Hematopoietic multipotent progenitor cell treated with erythropoietin and hydrocortisone succinate and interleukin-3 and kit ligand, for 8 days (in vitro differentiated cells): ENCODE measurements at regions not wholly inside any gene's neighbourhood (a gene's known extent, or its start where the extent isn't known, plus 50 kb on each side); places are given as distances from the start of the nearest gene placed in this dataset.

Experiments
- DNase-seq: peaks from one replicate; pipeline ENCODE4 v3.0.0-alpha.2; 2015

DNA sequence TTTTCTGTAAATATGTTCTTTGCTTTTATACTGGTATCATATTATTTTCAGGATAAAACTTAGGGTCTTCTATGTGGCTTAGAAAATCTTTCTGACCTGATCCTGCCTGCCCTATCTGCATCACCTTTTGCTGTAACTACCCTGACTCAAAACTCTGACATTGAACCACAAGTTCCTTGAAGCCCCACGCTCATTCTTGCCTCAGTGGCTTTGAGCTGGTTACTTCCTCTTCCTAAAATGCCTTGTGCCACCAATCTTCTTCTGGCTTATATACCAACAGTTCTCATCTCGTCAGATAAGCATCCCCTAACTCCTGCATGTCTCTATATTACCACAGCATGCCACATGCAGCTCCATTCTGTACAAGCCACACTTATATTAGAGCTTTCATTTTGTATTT, 84.5 kb upstream of the LRRC7 start:
- DNase-seq, result no peak

DNA sequence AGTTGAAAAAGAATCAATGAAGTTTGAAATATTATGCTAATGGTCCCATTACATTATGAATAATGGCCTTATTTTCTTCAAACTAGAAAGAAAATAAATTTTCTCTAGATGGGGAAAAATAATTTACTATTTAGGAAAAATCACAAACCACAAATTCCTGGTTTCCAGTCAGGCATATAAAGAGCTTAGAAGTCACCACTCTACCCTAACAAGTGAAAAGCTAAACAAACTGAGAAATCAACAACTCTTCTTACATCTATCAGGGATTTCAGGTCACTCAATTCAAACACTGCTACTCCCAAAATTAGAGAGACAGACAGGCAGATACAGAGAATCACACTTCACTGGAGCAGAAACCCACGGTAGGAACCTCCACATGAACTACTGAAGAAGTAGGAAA, 82.1 kb upstream of the LRRC7 start:
- DNase-seq, result no peak

- no peak for DNase-seq
These were observed 76.3 kb upstream of the LRRC7 start for GRCh38 chr1:69491416-69491815.

DNA sequence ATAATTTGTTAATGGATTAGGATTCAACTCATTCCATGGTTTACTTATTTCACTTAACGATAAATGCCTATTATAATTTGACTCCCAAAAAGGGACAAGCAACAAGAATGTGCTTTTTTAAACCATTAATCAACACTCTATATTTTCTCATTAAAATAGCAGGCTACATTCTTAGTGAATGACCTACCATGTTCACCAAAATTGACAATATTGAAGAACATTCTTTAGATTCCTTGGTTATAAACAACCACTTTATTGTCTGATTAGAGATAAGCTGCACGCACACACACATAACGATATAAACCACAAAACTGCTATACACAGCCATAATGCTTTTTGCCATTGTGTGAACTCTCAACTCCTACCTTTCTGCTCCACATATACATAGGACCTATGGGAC, 75.4 kb upstream of the LRRC7 start:
- no peak for DNase-seq

- no peak for DNase-seq
These were observed 73.5 kb upstream of the LRRC7 start for GRCh38 chr1:69494221-69494620.

- DNase-seq, result peak; percentile 76
These were observed 70.1 kb upstream of the LRRC7 start for GRCh38 chr1:69497441-69498221.

DNA sequence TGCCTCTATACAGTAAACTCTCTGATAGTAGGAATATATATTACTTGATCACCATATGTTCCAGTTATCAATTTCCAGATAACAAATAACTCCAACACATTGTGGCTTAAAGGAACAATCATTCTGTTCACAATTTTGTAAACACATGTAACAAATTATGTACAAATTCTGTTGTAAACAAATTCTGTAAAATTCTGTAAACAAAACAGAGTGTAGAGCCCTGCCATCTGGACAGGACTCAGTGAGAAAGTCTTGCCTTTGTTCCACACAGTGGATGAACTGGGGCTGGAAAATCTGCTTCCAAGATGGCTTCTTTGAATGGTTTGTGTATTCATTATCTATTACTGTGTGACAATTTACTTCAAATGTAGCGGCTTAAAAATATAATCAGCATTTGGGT, 69.0 kb upstream of the LRRC7 start:
- DNase-seq, result no peak

GRCh38 chr1:69499203-69499803, 68.4 kb upstream of the LRRC7 start:
- DNase-seq, result peak; percentile 27

DNA sequence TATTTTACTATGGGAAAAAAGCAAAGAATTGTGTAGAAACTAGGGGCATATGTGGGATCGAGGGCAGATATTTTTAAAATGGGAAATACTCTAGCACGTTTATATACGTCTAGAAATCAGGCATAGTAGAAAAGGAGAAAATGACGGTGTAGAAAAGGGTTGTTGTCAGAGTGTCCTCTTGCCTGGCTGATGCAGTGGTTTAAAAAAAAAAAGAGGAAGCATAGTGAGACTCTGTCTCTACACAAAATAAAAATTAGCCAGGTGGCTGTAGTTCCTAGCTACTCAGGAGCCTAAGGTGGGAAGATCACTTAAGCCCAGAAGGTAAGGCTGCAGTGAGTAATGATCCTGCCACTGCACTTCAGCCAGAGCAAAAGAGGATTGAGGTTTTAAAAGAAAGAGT, 64.7 kb upstream of the LRRC7 start:
- peak; percentile 15 for DNase-seq

DNA sequence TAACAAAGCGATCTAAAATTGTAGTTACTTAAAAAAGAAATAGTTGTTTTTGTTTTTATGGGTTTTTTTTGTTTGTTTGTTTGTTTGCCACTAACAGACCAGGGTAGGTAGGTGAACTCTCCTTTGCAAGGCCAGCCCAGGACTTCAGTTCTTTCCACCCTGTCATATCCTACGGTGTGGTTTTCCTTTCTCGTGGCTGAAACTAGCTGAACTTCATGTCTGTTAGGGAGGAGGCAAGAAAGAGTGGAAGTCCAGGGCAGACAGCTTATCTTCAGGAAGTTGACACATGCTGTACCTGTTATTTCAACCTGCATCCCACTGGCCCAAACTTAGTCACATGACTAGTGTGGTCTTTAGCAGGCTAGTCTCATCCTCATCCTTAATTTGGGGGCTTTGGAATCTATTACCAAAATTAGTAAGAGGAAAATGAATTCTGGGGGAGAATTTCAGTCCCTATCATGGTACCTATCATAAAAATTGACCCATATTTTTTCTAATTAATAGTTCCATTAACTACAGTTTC, 62.9 kb upstream of the LRRC7 start:
- peak; percentile 12 for DNase-seq

- no peak for DNase-seq
These were observed 61.4 kb upstream of the LRRC7 start for GRCh38 chr1:69506311-69506710.

DNA sequence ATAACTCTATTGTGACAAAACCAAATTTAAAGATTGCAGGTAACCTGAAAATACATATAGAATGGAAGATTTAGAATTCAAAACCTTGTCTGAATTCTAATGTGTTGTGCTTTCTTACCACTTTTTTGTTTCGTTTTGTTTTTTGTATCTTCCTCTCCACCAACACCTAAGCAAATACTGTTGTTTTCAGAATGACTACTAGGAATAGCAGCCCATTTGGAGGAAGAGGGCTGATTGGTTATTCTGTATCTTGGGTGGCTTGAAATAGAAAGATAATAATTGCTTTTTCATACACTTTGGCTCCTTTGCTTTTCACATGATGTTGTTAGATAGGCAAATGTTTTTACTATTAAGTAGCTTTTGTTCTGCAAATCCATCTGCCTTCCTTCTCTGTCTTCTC, 61.0 kb upstream of the LRRC7 start:
- DNase-seq, result no peak

- DNase-seq, result no peak
These were observed 57.7 kb upstream of the LRRC7 start for GRCh38 chr1:69510026-69510425.

DNA sequence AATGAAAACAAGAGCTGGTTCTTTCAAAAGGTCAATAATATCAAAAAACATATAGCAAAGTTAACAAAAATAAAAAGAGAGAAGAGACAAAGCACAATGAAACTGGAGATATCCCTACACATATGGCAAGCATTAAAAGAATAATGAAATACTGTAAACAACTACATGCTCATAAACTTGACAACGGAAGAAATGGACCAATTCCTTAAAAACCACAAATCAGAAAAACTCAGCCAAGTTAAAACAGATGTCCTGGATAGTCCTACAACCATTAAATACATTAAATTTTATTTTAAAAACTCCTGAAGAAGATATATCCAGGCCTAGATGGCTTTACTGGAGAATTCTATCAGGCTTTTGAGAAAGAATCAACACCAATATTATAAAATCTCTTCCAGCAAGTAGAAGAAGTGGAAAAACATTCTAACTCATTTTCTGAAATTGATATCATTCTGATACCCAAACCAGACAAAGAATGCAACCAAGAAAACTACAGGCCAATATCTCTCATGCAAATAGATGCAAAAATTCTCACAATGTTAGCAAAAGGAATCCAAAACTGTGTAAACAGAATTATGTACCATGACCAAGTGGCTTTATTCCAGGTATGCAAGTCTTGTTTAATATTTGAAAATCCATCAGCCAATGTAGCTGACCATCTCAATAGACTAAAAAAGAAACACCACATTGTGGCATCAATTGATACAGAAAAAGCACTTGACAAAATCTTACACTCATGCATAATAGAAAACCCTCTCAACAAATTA, 56.1 kb upstream of the LRRC7 start:
- no peak for DNase-seq

GRCh38 chr1:69513601-69514000, 54.1 kb upstream of the LRRC7 start:
- DNase-seq, result no peak
